Smooth muscle cell (in vitro differentiated cells): ENCODE measurements at regions not wholly inside any gene's neighbourhood (a gene's known extent, or its start where the extent isn't known, plus 50 kb on each side); places are given as distances from the start of the nearest gene placed in this dataset.

ENCODE experiments used
- DNase-seq: peaks from one replicate; lab custom pipeline; 2025; ENCODE audit not compliant: unreplicated experiment; lab: John Stamatoyannopoulos, UW
- H2AFZ ChIP-seq: fragments of 200-600 bp; sonication (generic); 2 replicates; pipeline ENCODE4 v1.6.0; 2016; ENCODE audit warnings: antibody characterized with exemption, low read depth, mild to moderate bottlenecking
- H3F3A ChIP-seq: fragments of 200-600 bp; sonication (generic); 2 replicates; pipeline ENCODE4 v1.6.0; 2017; ENCODE audit warnings: antibody characterized with exemption, low read depth
- H3K27ac ChIP-seq: fragments of 200-600 bp; sonication (generic); 2 replicates; pipeline ENCODE4 v1.5.1; 2016; ENCODE audit warnings: low read depth, mild to moderate bottlenecking
- H3K27me3 ChIP-seq: fragments of 200-600 bp; sonication (generic); 2 replicates; pipeline ENCODE4 v1.6.1; 2016; ENCODE audit warnings: low read depth, mild to moderate bottlenecking
- H3K36me3 ChIP-seq: fragments of 200-600 bp; sonication (generic); 2 replicates; pipeline ENCODE4 v1.5.1; 2016; ENCODE audit warnings: low read depth
- H3K4me1 ChIP-seq: fragments of 200-600 bp; sonication (generic); 2 replicates; pipeline ENCODE4 v1.5.1; 2016; ENCODE audit warnings: low read depth
- H3K4me2 ChIP-seq: fragments of 200-600 bp; sonication (generic); 2 replicates; pipeline ENCODE4 v1.6.0; 2016; ENCODE audit warnings: mild to moderate bottlenecking
- H3K4me3 ChIP-seq: fragments of 200-600 bp; sonication (generic); 2 replicates; pipeline ENCODE4 v1.5.1; 2016; ENCODE audit warnings: mild to moderate bottlenecking
- H3K79me2 ChIP-seq: fragments of 200-600 bp; sonication (generic); 2 replicates; pipeline ENCODE4 v1.6.0; 2016; ENCODE audit warnings: low read depth, mild to moderate bottlenecking
- H3K9ac ChIP-seq: fragments of 200-600 bp; sonication (generic); 2 replicates; pipeline ENCODE4 v1.6.0; 2016; ENCODE audit warnings: low read depth
- H3K9me3 ChIP-seq: fragments of 200-600 bp; sonication (generic); replicated peaks from 2 replicates; pipeline ENCODE4 v1.5.1; 2016; ENCODE audit warnings: low read depth
- H4K20me1 ChIP-seq: fragments of 200-600 bp; sonication (generic); 2 replicates; pipeline ENCODE4 v1.6.0; 2016; ENCODE audit warnings: low read depth
- WGBS: methylation state at CpG from one replicate; pipeline ENCODE4 v1.1.7; 2016; ENCODE audit warnings: low lambda C conversion rate; 5-methylcytosine and 5-hydroxymethylcytosine counted together
- TF ChIP-seq, protein P1 (sequence below): fragments of 200-600 bp; sonication (generic); IDR thresholded peaks from 2 replicates; pipeline ENCODE4 v1.5.1; 2017; ENCODE audit warnings: borderline replicate concordance, mild to moderate bottlenecking, antibody characterized with exemption; ENCODE audit not compliant: insufficient read depth, poor library complexity, severe bottlenecking

- WGBS = 82% methylated on average over 3 of the region's 3 CpGs
Measured at GRCh38 chr4:85376285-85376684, 98.7 kb upstream of the ARHGAP24 start.

GRCh38 chr4:85381968-85382367 is 93.0 kb upstream of the ARHGAP24 start:
- Histone ChIP-seq H4K20me1 (no peaks in the 10 kb centered on the region), H3K9me3 (no peaks in the 10 kb centered on the region), H3K9ac (no peak overlapping the region), H3F3A (no peaks in the 10 kb centered on the region), H3K4me3 (no peak overlapping the region), H3K36me3 (no peaks in the 10 kb centered on the region), H3K27me3 (no peaks in the 10 kb centered on the region), H3K27ac (no peak overlapping the region), H3K4me2 (no peak overlapping the region), H3K4me1 (no peaks in the 10 kb centered on the region), H3K79me2 (no peaks in the 10 kb centered on the region), H2AFZ (no peak overlapping the region)
- TF ChIP-seq, protein P1, sequence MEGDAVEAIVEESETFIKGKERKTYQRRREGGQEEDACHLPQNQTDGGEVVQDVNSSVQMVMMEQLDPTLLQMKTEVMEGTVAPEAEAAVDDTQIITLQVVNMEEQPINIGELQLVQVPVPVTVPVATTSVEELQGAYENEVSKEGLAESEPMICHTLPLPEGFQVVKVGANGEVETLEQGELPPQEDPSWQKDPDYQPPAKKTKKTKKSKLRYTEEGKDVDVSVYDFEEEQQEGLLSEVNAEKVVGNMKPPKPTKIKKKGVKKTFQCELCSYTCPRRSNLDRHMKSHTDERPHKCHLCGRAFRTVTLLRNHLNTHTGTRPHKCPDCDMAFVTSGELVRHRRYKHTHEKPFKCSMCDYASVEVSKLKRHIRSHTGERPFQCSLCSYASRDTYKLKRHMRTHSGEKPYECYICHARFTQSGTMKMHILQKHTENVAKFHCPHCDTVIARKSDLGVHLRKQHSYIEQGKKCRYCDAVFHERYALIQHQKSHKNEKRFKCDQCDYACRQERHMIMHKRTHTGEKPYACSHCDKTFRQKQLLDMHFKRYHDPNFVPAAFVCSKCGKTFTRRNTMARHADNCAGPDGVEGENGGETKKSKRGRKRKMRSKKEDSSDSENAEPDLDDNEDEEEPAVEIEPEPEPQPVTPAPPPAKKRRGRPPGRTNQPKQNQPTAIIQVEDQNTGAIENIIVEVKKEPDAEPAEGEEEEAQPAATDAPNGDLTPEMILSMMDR = no peak
- DNase-seq = no peak
- WGBS = 91% methylated on average over 4 of the region's 4 CpGs

More at GRCh38 chr4:85376285-85376684, 98.7 kb upstream of the ARHGAP24 start:
- no peaks in the 10 kb centered on the region for H3K36me3 ChIP-seq
- no peak overlapping the region for H3K27ac ChIP-seq
- H3K79me2 ChIP-seq = no peaks in the 10 kb centered on the region
- no peak overlapping the region for H3K4me2 ChIP-seq
- H3K9ac ChIP-seq = no peak overlapping the region
- H3K27me3 ChIP-seq = no peaks in the 10 kb centered on the region
- H3K4me3 ChIP-seq = no peak overlapping the region
- TF ChIP-seq, protein P1 = no peak
- DNase-seq = no peak
- no peaks in the 10 kb centered on the region for H3K4me1 ChIP-seq
- no peaks in the 10 kb centered on the region for H4K20me1 ChIP-seq
- no peaks in the 10 kb centered on the region for H3F3A ChIP-seq
- H2AFZ ChIP-seq = no peak overlapping the region
- H3K9me3 ChIP-seq = no peaks in the 10 kb centered on the region

GRCh38 chr4:85391071-85391470 is 83.9 kb upstream of the ARHGAP24 start:
- DNase-seq = no peak
- no peaks in the 10 kb centered on the region for H3K79me2 ChIP-seq
- no peaks in the 10 kb centered on the region for H3K27me3 ChIP-seq
- H3K4me1 ChIP-seq = no peaks in the 10 kb centered on the region
- no peak overlapping the region for H3K9ac ChIP-seq
- no peak overlapping the region for H3K4me2 ChIP-seq
- no peaks in the 10 kb centered on the region for H3F3A ChIP-seq
- no peaks in the 10 kb centered on the region for H3K9me3 ChIP-seq
- WGBS = 100% methylated on average over 1 of the region's 1 CpG
- no peak overlapping the region for H3K27ac ChIP-seq
- H3K4me3 ChIP-seq = no peak overlapping the region
- TF ChIP-seq, protein P1 = no peak
- no peaks in the 10 kb centered on the region for H3K36me3 ChIP-seq
- no peaks in the 10 kb centered on the region for H4K20me1 ChIP-seq
- no peak overlapping the region for H2AFZ ChIP-seq

DNA sequence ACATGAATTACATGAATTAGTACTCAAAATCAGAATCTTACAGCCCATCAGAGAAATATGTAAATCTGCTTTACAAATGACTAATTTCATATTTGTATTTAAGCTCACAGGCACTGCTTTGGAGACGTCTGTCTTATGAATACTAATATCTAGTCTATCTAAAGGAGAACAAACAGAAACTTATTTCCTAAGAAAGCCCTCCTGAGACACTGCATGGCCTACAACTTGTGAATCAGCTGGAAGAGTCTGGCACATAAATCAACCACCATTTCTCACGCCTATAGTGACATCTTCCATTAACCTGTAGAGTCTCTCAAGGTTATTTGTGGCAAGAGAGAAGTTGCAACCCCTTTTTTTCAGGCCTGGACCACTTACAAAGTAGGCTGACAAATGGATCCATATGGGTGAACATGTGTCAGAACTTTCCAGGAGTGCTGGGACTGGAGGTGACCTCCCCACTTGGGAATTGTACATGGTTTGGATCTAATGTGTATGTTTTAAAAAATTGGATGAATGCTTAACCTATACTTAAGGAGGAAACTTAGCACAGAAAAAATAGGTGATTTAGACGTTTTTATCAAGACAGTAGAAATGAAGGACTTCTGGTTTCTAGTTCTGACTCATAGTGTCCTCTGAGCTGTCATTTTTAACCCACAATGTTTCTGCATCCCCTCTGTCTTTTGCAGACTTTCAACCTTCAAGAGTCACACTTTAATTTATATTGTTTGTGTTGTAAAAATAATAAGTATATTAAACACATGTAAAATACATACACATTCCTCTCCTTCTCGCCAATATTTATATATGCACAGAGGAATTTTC is 83.2 kb upstream of the ARHGAP24 start:
- WGBS = 64% methylated on average over 4 of the region's 4 CpGs

More for the DNA sequence above, 83.2 kb upstream of the ARHGAP24 start:
- Histone ChIP-seq H3K79me2 (no peaks in the 10 kb centered on the region), H3K27me3 (no peaks in the 10 kb centered on the region), H3K4me3 (no peak overlapping the region), H3K27ac (no peak overlapping the region), H3F3A (no peaks in the 10 kb centered on the region), H3K9me3 (no peaks in the 10 kb centered on the region), H3K36me3 (no peaks in the 10 kb centered on the region), H3K4me2 (no peak overlapping the region), H3K4me1 (no peaks in the 10 kb centered on the region), H3K9ac (no peak overlapping the region), H2AFZ (no peak overlapping the region), H4K20me1 (no peaks in the 10 kb centered on the region)
- TF ChIP-seq, protein P1 = no peak
- DNase-seq = no peak
